Superior temporal gyrus (tissue), 1 donor: ENCODE measurements at regions not wholly inside any gene's neighbourhood (a gene's known extent, or its start where the extent isn't known, plus 50 kb on each side); places are given as distances from the start of the nearest gene placed in this dataset.
"Not testable (repeated sequence)": the region's sequence is repeated elsewhere in the genome, so short reads cannot be mapped to it uniquely, and the experiment has no call there.

Source experiments
- DNase-seq: peaks from one replicate; pipeline ENCODE4 v3.0.0-alpha.2; 2016; ENCODE audit errors: extremely low spot score

DNA sequence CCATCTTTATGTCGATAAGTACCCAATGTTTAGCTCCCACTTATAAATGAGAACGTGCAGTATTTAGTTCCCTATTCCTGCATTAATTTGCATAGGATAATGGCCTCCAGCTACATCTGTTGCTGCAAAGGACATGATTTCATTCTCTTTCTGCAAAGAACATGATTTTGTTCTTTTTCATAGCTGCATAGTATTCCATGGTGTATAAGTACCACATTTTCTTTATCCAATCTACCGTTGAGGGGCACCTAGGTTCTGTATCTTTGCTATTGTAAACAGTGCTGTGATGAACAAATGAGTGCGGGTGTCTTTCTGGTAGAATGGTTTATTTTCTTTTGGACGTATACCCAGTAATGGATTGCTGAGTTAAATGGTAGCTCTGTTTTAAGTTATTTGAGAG is 63.0 kb downstream of the HLX start:
- no peak for DNase-seq

DNA sequence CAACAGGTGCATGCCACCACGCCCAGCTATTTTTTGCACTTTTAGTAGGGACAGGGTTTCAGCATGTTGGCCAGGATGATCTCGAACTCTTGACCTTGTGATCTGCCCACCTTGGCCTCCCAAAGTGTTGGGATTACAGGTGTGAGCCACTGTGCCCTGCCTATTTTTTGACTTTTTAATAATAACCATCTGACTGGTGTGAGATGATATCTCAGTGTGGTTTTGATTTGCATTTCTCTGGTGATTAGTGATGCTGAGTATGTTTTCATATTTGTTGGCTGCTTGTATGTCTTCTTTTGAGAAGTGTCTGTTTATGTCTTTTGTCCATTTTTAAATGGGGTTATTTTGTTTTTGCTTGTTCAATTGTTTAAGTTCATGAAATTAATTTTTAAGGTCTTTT is 63.7 kb downstream of the HLX start:
- not testable (repeated sequence) for DNase-seq

DNA sequence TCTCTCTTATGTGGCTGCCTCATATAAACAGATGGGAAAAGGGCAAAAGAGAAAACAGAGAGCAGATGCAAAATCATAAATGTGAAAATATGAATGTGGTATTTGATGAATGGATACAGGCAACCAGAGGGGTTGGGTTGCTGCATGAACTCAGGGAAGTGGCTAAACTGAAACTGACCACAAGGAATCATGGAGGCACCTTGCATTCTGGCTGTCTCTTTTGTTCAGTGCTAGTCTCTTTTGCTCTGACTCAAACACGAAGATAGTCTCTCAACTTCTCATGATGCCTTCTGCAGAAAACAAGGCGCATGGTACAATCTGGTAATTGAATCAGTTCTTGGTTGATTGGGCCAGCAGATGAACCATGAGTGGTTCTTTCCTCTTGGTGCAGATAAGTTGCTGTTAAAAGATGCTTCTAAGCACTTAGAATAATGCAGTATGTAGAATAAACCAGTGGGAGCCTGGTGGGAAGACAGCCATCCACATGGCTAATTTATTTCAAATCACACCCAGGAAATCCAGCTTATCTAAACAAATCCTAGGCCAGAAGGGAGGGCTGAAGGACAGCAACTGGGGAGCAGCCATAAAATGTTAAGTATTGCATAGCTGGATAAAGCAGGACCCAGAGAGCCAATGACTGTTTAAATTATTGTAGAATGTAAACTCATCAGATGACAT is 64.2 kb downstream of the HLX start:
- DNase-seq: no peak

- no peak for DNase-seq
Measured at GRCh38 chr1:220950576-220950975, 71.3 kb downstream of the HLX start.

GRCh38 chr1:220952961-220953643 is 73.9 kb downstream of the HLX start:
- DNase-seq: no peak

DNA sequence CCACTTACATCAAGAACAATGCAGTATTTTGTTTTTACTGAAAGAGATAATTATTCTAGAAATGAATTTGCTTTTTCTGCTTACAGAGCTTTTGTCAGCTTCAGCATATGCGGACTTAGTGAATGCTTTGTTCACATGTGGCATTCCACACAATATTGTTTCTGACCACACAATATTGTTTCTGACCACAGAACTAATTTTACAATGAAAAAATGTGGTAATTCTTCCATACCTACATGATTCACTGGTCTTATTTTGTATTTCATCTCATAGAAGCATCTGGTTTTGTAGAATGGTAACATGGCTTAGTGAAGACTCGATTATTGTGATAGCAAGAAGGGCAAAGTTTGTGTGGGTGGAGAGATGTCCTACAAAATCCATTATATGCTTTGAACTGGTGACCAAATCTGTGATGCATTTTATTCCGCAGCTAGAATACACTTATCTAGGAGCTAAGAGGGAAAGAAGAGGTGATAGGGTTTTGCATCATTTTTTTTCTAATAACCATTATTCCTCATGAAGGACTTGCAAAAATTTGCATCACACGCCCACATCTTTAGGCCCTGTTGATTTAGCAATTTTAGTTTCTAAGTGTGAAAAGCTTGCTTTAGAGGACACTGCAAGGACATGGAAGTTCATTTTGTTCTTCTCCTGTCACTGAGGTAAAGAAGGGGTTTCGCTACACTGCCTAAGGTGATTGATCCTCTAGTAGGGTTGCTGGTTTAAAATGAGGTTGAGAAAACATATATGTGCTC is 75.3 kb downstream of the HLX start:
- no peak for DNase-seq

DNA sequence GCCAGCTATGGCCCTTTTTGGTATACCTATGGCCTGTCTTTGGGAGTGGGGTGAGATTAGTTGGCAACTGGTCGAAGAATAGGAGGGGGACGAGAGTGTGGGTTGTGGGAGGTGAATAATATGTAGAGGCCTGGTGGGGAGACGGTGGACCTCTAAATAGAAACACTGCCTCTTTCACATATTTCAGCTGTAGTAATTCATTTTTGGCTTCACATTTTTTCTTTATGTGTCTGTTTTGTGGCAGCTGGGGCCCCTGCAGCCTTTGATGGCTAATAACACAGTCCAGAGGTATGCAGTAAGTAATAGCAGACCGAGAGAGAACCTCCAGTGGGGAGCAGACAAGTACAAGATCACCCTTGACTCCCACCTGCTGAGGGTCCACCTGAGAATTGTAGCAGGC is 75.9 kb downstream of the HLX start:
- DNase-seq: no peak

DNA sequence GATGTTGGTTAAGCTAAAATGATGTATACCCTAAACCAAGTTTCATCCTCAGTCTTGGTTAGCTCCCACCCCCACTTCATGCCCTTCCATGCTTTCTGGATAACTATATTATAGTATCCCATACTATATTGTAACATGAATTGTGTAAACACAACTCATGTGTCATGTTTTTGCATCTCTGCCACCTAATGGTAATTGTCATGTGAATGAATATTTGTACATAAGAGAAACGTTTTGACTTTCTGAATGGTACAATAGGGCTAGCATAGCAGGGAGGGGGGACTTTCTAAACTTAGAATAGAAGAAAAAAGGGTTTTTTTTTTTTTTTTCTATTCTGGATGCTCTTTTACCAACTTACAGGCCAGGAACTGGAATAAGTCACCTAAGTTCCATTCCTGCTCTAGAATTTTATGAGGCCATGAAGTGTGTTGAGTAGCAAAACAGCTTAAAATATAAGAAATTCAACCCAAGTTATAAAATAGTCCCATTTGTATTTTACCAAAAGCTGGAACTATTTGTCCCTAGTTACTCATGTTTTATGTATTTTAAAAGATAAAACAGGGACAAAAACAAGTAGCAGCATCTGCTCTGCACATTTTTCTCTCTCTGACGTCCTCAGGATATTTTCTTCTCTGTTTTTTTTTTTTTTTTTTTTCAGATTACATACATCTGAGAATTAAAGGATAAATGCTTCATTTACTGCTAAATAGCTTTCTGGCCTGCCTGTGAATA is 77.4 kb downstream of the HLX start:
- peak; percentile 13 for DNase-seq

DNA sequence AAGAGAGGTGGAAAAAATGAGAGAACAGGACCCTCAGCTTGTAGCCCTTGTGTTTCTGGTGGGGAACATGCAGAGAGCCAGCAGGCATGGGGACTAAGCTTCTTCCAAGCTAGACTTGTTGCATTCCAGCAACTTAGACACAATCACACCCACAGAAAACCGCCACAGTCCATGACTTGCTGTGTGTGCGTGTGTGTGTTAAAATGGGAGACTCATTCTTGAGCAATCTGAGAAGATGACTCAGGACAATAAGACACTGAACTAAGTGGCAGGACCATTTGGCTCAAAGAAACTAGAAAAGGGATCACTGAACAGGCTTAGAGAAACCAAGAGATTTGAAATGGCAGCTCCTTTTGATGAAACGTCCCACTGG is 78.0 kb downstream of the HLX start:
- peak; percentile 35 for DNase-seq

GRCh38 chr1:220958234-220958633 is 79.0 kb downstream of the HLX start:
- DNase-seq: no peak

- DNase-seq: no peak
Measured at GRCh38 chr1:220962031-220962751, 82.9 kb downstream of the HLX start.

DNA sequence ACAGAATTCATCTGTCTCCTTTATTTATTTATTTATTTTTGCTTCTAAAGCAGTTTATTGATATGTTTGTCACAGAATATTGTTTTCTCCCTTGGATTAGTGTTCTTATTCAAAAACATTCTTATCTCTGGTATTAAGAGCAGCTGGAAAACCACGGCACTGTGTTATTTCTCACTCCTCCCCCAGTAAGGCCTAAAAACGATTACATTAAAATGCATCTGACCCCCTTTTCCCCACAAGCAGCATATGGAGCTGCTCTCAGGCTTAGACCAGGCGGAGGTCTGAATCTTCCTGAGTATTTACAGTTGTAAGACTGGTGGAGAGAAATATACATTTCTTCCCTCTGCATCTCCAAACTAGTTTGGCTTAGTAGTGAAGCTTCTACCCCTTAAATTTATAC is 86.8 kb downstream of the HLX start:
- no peak for DNase-seq

DNA sequence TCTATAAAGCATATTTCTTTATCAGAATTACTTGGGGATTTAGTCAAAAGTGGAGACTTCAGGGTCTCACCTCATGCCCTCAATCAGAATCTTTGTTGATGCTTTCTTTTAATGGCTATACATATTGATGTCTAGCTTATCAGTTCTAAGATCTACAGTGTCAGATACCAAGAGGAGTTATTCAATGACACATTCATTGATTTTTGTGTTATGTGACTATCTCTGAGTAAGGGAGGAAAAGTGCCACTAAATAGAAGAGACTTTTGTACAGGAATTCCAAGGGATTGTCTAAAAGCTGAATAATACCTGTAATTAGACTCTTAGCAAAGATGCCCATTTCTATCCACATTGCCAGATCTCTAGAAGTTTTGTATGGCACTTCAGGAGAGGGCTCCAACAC is 87.2 kb downstream of the HLX start:
- no peak for DNase-seq

DNA sequence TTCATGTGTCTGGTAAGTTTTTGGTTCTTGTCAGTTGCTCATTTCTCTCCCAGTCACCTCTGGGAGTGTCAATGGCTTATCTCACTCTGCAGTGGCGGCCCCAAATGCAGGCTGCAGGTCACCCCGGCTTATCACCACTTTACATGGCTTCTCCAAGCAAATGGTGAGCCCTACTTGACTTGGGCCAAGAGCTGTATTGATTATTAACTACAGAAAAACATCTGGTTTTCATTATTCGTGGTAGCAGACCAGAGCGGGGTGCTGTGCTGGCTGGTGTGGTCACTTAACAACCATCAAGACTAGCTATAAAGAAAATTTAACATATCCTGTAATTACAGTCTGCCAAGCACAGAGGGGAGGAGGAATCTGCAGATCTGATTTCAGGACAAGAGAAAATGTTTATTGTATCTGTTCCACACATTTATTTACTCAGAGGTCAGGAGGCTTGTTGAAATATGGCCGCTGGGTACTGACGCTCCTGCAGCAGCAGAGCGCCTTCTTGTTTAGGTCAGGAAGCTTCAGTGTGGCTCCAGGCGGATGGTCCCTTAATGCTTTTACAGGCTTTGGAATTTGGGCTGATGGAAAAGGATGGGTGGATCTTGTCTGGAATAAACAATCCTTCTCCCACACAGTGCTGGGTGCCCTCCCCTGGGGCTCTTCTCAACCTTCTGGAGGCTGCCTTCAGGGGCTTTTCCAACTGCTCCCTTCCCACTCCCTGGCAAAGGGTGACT is 87.8 kb downstream of the HLX start:
- no peak for DNase-seq

GRCh38 chr1:220967911-220968310 is 88.7 kb downstream of the HLX start:
- DNase-seq: no peak

DNA sequence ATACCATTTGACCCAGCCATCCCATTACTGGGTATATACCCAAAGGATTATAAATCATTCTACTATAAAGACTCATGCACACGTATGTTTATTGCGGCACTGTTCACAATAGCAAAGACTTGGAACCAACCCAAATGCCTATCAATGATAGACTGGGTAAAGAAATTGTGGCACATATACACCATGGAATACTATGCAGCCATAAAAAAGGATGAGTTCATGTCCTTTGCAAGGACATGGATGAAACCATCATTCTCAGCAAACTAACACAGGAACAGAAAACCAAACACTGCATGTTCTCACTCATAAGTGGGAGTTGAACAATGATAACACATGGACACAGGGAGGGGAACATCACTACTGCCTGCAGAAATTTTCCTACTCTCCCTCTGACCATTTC is 90.0 kb downstream of the HLX start:
- DNase-seq: not testable (repeated sequence)

DNA sequence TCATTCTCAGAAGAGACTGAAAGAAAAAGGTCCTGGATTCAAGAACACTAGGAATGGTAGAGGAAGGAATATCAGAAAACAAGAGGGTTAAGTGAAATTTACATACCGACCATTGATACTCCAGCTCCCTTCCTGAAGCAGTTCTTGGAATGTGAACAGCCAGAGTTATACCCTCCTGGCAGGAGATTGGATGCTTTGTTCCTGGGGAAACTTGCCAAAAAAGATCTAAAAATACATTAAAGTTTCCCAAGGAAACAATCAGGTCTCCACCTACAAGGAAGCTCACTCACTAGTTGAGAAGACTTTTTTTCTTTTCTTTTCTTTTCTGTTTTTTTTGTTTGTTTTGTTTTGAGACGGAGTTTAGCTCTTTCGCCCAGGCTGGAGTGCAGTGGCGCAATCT is 91.1 kb downstream of the HLX start:
- no peak for DNase-seq

GRCh38 chr1:220971221-220971620 is 92.0 kb downstream of the HLX start:
- no peak for DNase-seq

GRCh38 chr1:220974431-220974830 is 95.2 kb downstream of the HLX start:
- no peak for DNase-seq

DNA sequence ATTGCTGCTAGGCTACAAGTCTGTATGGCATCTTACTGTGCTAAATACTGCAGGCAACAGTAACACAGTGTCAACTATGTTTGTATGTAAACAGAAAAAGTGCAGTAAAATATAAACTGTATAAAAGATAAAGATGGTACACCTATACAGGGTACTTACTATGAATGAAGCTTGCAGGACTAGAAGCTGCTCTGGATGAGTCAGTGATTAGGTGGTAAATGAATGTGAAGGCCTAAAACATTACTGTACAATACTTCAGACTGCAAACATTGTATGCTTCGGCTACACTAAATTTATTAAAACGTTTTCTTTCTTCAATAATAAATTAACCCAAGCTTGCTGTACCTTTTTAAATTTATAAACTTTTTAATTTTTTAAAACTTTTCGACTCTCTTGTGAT is 97.1 kb downstream of the HLX start:
- DNase-seq: no peak

DNA sequence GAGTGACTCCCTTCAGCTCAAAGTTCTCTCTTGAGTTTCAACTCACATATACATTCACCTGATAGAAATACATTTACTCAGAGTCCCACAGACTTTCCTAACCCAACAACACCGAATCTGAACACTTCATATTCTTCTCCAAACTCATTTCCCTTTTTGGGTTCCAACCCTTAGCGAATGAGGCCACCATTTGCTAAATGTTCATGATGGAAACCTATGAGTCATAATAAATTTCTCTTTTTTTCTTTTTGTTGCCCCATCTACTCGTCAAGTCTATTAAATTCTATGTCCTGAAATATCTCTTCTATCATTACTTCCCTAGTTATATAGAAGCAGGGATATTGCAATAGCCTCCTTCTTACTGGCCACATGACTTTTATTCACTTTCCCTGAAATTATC is 100.1 kb downstream of the HLX start:
- DNase-seq: no peak
